BE2C (cell line): ENCODE measurements at regions not wholly inside any gene's neighbourhood (a gene's known extent, or its start where the extent isn't known, plus 50 kb on each side); places are given as distances from the start of the nearest gene placed in this dataset.

Experiments used
- DNase-seq: peaks from one replicate; pipeline ENCODE4 v3.0.0-alpha.2; 2020
- H3K27me3 ChIP-seq: fragments of 250-450 bp; sonication (Bioruptor Pico); 2 replicates; pipeline ENCODE4 v1.5.1; 2020; ENCODE audit warnings: mild to moderate bottlenecking
- H3K36me3 ChIP-seq: fragments of 250-450 bp; sonication (Bioruptor Pico); 2 replicates; pipeline ENCODE4 v1.5.1; 2020; ENCODE audit warnings: mild to moderate bottlenecking
- H3K4me1 ChIP-seq: fragments of 250-450 bp; sonication (Bioruptor Pico); 2 replicates; pipeline ENCODE4 v1.5.1; 2020
- H3K4me3 ChIP-seq: 2 replicates; pipeline ENCODE4 v1.5.1; 2011; ENCODE audit warnings: low read depth, low read length
- H3K9me3 ChIP-seq: fragments of 250-450 bp; sonication (Bioruptor Pico); 2 replicates; pipeline ENCODE4 v1.5.1; 2020
- CTCF ChIP-seq: IDR thresholded peaks from 2 replicates; pipeline ENCODE4 v1.5.1; 2012; ENCODE audit warnings: mild to moderate bottlenecking, low read depth, low read length

- peaks cover 5% of the 10 kb centered on the region; the same call in 1 of the 2 replicates for H3K9me3 ChIP-seq
- DNase-seq, result peak; percentile 79
- no peaks in the 10 kb centered on the region for H3K36me3 ChIP-seq
- H3K4me1 ChIP-seq, result no peaks in the 10 kb centered on the region
- peak; percentile 89 for TF ChIP-seq CTCF
- no peaks in the 10 kb centered on the region for H3K27me3 ChIP-seq
- no peak overlapping the region for H3K4me3 ChIP-seq
Observed at GRCh38 chr2:217142649-217143266, 282.9 kb upstream of the TNP1 start.

GRCh38 chr2:217138284-217138683, 278.4 kb upstream of the TNP1 start:
- H3K9me3 ChIP-seq, result peaks cover 7% of the 10 kb centered on the region; the same call in 1 of the 2 replicates
- no peaks in the 10 kb centered on the region for H3K27me3 ChIP-seq
- DNase-seq, result no peak
- no peaks in the 10 kb centered on the region for H3K4me1 ChIP-seq
- no peak for TF ChIP-seq CTCF
- H3K36me3 ChIP-seq, result no peaks in the 10 kb centered on the region
- no peak overlapping the region for H3K4me3 ChIP-seq

GRCh38 chr2:217127744-217128143, 267.9 kb upstream of the TNP1 start:
- Histone ChIP-seq H3K4me1 (peaks cover 18% of the 10 kb centered on the region), H3K4me3 (no peak overlapping the region), H3K27me3 (no peaks in the 10 kb centered on the region), H3K9me3 (no peaks in the 10 kb centered on the region; the same call in 1 of the 2 replicates), H3K36me3 (no peaks in the 10 kb centered on the region)
- no peak for TF ChIP-seq CTCF
- DNase-seq, result peak; percentile 79

- no peak for TF ChIP-seq CTCF
- H3K27me3 ChIP-seq, result no peaks in the 10 kb centered on the region
- no peaks in the 10 kb centered on the region; the same call in 1 of the 2 replicates for H3K9me3 ChIP-seq
- H3K4me1 ChIP-seq, result peaks cover 23% of the 10 kb centered on the region
- no peak for DNase-seq
- no peaks in the 10 kb centered on the region for H3K36me3 ChIP-seq
- H3K4me3 ChIP-seq, result no peak overlapping the region
Observed at GRCh38 chr2:217125014-217125413, 265.1 kb upstream of the TNP1 start.

GRCh38 chr2:217124050-217124449, 264.2 kb upstream of the TNP1 start:
- Histone ChIP-seq H3K9me3 (no peaks in the 10 kb centered on the region; the same call in 1 of the 2 replicates), H3K4me3 (no peak overlapping the region), H3K4me1 (peaks cover 23% of the 10 kb centered on the region), H3K36me3 (no peaks in the 10 kb centered on the region), H3K27me3 (no peaks in the 10 kb centered on the region)
- DNase-seq, result no peak
- no peak for TF ChIP-seq CTCF

- no peaks in the 10 kb centered on the region for H3K36me3 ChIP-seq
- no peaks in the 10 kb centered on the region for H3K27me3 ChIP-seq
- no peak for TF ChIP-seq CTCF
- peaks cover 8% of the 10 kb centered on the region for H3K4me1 ChIP-seq
- DNase-seq, result no peak
- H3K4me3 ChIP-seq, result no peak overlapping the region
- H3K9me3 ChIP-seq, result no peaks in the 10 kb centered on the region
Observed at GRCh38 chr2:217121565-217121964, 261.7 kb upstream of the TNP1 start.
